ENCODE measurements at regions not wholly inside any gene's neighbourhood (a gene's known extent, or its start where the extent isn't known, plus 50 kb on each side); places are given as distances from the start of the nearest gene placed in this dataset.
A peak's percentile ranks its signal among the peaks of the same experiment; 100 is the strongest.

DNA sequence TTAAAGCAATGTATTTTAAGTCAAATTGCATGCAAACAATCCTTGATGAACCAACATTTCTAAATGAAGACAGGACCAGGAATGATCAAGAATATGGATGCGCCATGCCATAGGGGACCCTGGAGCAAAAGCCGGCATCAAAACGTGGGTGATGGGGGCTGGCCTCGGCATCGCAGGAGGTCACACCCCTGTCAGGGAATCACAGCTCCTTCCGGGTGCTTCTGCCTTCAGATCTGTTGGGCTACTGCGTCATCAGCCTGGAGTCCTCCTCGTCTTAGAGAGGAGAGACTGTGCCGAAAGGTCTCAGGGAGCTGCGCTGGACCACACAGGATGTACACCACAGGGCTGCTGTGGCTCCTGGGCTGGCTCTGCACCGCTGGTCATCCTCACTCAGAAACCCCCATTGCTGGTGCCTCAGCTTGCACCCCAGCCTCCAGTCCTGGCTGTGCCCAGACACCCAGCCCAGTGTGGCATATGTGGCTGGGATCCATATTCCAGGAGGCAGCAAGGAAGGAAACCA lies 152.9 kb upstream of the PPP1R26 start:
- Mint-ChIP-seq H3K36me3 (no peaks in the 10 kb centered on the region), H3K9me3 (no peaks in the 10 kb centered on the region), H3K4me1 (ENCODE audit: unreplicated experiment) (no peaks in the 10 kb centered on the region), H3K27me3 (peaks cover 25% of the 10 kb centered on the region), H3K4me3 (no peak overlapping the region), H3K27ac (no peak overlapping the region)
- DNase-seq (ENCODE audit: extremely low spot score, unreplicated experiment): no peak
- TF ChIP-seq, protein P1, sequence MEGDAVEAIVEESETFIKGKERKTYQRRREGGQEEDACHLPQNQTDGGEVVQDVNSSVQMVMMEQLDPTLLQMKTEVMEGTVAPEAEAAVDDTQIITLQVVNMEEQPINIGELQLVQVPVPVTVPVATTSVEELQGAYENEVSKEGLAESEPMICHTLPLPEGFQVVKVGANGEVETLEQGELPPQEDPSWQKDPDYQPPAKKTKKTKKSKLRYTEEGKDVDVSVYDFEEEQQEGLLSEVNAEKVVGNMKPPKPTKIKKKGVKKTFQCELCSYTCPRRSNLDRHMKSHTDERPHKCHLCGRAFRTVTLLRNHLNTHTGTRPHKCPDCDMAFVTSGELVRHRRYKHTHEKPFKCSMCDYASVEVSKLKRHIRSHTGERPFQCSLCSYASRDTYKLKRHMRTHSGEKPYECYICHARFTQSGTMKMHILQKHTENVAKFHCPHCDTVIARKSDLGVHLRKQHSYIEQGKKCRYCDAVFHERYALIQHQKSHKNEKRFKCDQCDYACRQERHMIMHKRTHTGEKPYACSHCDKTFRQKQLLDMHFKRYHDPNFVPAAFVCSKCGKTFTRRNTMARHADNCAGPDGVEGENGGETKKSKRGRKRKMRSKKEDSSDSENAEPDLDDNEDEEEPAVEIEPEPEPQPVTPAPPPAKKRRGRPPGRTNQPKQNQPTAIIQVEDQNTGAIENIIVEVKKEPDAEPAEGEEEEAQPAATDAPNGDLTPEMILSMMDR (conservative IDR thresholded peaks at IDR 0.05): no peak

DNA sequence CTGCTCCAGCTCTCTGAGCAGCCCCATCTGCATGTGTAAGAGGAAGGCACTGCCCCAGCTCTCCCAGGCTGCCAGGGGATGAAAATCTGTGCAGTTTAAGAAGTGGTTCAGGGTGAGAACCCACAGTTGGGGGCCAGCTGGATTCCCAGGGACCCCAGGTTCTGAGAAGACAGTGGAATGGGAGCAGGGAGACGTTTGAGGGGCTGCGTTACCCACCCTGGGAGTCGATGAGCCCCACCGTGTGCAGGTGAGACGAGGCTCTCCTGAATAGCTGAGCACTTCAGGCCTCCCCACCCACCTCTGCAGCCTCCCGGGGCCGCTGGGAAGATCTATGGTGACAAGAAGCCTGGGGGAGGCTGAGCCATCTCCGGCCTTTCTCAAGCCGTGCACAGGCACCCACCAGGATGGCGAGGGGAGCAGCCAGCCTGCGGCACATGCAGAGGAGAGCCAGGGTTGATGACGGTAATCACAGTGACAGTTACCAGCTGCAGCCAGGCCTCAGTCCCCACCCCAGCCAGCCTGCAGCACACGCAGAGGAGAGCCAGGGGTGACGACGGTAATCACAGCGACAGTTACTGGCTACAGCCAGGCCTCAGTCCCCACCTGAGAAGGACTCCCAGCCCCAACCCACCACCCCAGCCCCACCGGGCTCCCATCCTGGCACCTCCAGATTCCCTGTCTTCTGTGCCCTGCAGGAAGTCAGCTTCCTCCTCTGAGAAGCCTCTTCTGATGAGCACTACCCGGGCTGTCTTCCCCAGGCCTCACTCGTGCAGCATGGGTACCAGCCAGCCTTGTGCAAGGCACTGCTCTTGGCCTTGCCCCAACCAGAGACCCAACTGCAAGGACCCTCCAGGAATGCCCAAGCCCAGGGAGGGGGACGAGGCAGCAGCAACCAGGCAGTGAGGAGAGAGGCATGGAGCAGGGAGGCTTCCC lies 150.8 kb upstream of the PPP1R26 start:
- peaks cover 7% of the 10 kb centered on the region for H3K4me1 Mint-ChIP-seq (ENCODE audit: unreplicated experiment)
- no peak for DNase-seq (ENCODE audit: extremely low spot score, unreplicated experiment)
- H3K27ac Mint-ChIP-seq: no peak overlapping the region
- H3K27me3 Mint-ChIP-seq: peaks cover 15% of the 10 kb centered on the region
- H3K36me3 Mint-ChIP-seq: no peaks in the 10 kb centered on the region
- TF ChIP-seq, protein P1 (conservative IDR thresholded peaks at IDR 0.05): no peak
- H3K4me3 Mint-ChIP-seq: no peak overlapping the region
- no peaks in the 10 kb centered on the region for H3K9me3 Mint-ChIP-seq

GRCh38 chr9:135329571-135330306 lies 149.8 kb upstream of the PPP1R26 start:
- TF ChIP-seq, protein P1 (conservative IDR thresholded peaks at IDR 0.05): no peak
- peaks cover 7% of the 10 kb centered on the region for H3K4me1 Mint-ChIP-seq (ENCODE audit: unreplicated experiment)
- H3K9me3 Mint-ChIP-seq: no peaks in the 10 kb centered on the region
- no peak overlapping the region for H3K4me3 Mint-ChIP-seq
- peak; percentile 62 for DNase-seq (ENCODE audit: extremely low spot score, unreplicated experiment)
- no peaks in the 10 kb centered on the region for H3K36me3 Mint-ChIP-seq
- H3K27me3 Mint-ChIP-seq: peaks cover 11% of the 10 kb centered on the region
- no peak overlapping the region for H3K27ac Mint-ChIP-seq

- TF ChIP-seq, protein P1 (conservative IDR thresholded peaks at IDR 0.05): no peak
- DNase-seq (ENCODE audit: extremely low spot score, unreplicated experiment): peak; percentile 65
- no peaks in the 10 kb centered on the region for H3K9me3 Mint-ChIP-seq
These were observed 149.3 kb upstream of the PPP1R26 start for GRCh38 chr9:135330307-135330631.

GRCh38 chr9:135330685-135331590 lies 148.6 kb upstream of the PPP1R26 start:
- peak; percentile 58 for DNase-seq (ENCODE audit: extremely low spot score, unreplicated experiment)
- H3K27ac Mint-ChIP-seq: no peak overlapping the region

More at GRCh38 chr9:135330307-135330631, 149.3 kb upstream of the PPP1R26 start:
- peaks cover 11% of the 10 kb centered on the region for H3K27me3 Mint-ChIP-seq
- H3K4me1 Mint-ChIP-seq (ENCODE audit: unreplicated experiment): peaks cover 7% of the 10 kb centered on the region
- H3K36me3 Mint-ChIP-seq: no peaks in the 10 kb centered on the region
- no peak overlapping the region for H3K27ac Mint-ChIP-seq
- H3K4me3 Mint-ChIP-seq: no peak overlapping the region

More at GRCh38 chr9:135330685-135331590, 148.6 kb upstream of the PPP1R26 start:
- Mint-ChIP-seq H3K9me3 (no peaks in the 10 kb centered on the region), H3K4me1 (ENCODE audit: unreplicated experiment) (peaks cover 7% of the 10 kb centered on the region), H3K36me3 (no peaks in the 10 kb centered on the region), H3K27me3 (peaks cover 9% of the 10 kb centered on the region), H3K4me3 (no peak overlapping the region)
- TF ChIP-seq, protein P1 (conservative IDR thresholded peaks at IDR 0.05): no peak

All from type B pancreatic cell (in vitro differentiated cells).